HepG2 (cell line): ENCODE measurements at regions not wholly inside any gene's neighbourhood (a gene's known extent, or its start where the extent isn't known, plus 50 kb on each side); places are given as distances from the start of the nearest gene placed in this dataset.

Experiments used
- ATAC-seq: fragments of 200-7000 bp; cut with Tn5 transposase; 3 replicates; pipeline ENCODE4 v1.9.1; 2020; ENCODE audit warnings: mild to moderate bottlenecking, moderate library complexity
- BruUV-seq: library from RNA; stranded (reverse); fragments of 400-500 nt; replicated peaks from 2 replicates; lab custom pipeline; 2021; lab: Mats Ljungman, UMichigan
- CTCF ChIA-PET: fragments of 300-600 bp; formaldehyde crosslinking; extraction: SDS; loops from one replicate; lab custom pipeline; 2021; ENCODE audit warnings: low total read pairs, inconsistent platforms, low intra/inter-chr PET ratio; lab: Yijun Ruan, JAX
- POLR2A ChIA-PET: fragments of 350-600 bp; sonication (Branson Sonifier 250); formaldehyde crosslinking; loops from one replicate; lab custom pipeline; 2020; ENCODE audit warnings: antibody characterized with exemption, inconsistent platforms; lab: Yijun Ruan, JAX
- DNase-seq: peaks from one replicate; pipeline ENCODE4 v3.0.0-alpha.2; 2015; ENCODE audit warnings: low spot score
- FAIRE-seq: peaks from 3 replicates; lab custom pipeline; 2011; peaks lifted over from hg19 to GRCh38; lab: Jason Lieb, UNC
- H2AFZ ChIP-seq: one replicate; pipeline ENCODE4 v1.6.1; 2011; ENCODE audit warnings: low read length, inconsistent platforms
- H3K27ac ChIP-seq: fragments of 300-600 bp; 3 replicates; pipeline ENCODE4 v1.8.0; 2011; ENCODE audit warnings: mixed run types, mild to moderate bottlenecking, mixed read lengths, low read length, inconsistent platforms; ENCODE audit not compliant: insufficient read depth; ENCODE audit errors: extremely low read length
- H3K27me3 ChIP-seq, 2 experiments: fragments of 200-600 bp in 1 of 2; 2 replicates in 1 of 2; 3 replicates in 1 of 2; pipeline versions ENCODE4 v1.6.0 to v1.8.0; 2011; ENCODE audit warnings: low read length in 2 of 2, mild to moderate bottlenecking in 2 of 2, moderate library complexity in 2 of 2, inconsistent platforms in 1 of 2; ENCODE audit not compliant: insufficient read depth in 2 of 2, control insufficient read depth in 1 of 2
- H3K36me3 ChIP-seq, 2 experiments: fragments of 200-600 bp in 1 of 2; replicated peaks in 1 of 2; 2 replicates in 1 of 2; 3 replicates in 1 of 2; pipeline versions ENCODE4 v1.5.1 to v1.8.0; 2011; ENCODE audit warnings: low read length in 2 of 2, inconsistent platforms in 1 of 2; ENCODE audit not compliant: insufficient read depth in 2 of 2, control insufficient read depth in 1 of 2
- H3K4me1 ChIP-seq: 2 replicates; pipeline ENCODE4 v1.5.1; 2012; ENCODE audit warnings: low read length, inconsistent platforms; ENCODE audit not compliant: insufficient read depth
- H3K4me2 ChIP-seq: 2 replicates; pipeline ENCODE4 v1.6.0; 2011; ENCODE audit warnings: low read depth, low read length, inconsistent platforms
- H3K4me3 ChIP-seq, 3 experiments: fragments of 200-600 bp in 1 of 3; sonication (generic), shearing (Covaris generic) in 1 of 3; replicated peaks in 1 of 3; 2 replicates each; pipeline ENCODE4 v1.5.1; 2011 to 2016; ENCODE audit warnings: low read length in 3 of 3, inconsistent platforms in 2 of 3, low read depth in 2 of 3, mild to moderate bottlenecking in 2 of 3, control low read depth in 1 of 3, mixed read lengths in 1 of 3; ENCODE audit not compliant: insufficient read depth in 1 of 3
- H3K79me2 ChIP-seq: one replicate; pipeline ENCODE4 v1.6.1; 2011; ENCODE audit warnings: low read length, inconsistent platforms; ENCODE audit not compliant: insufficient read depth
- H3K9ac ChIP-seq: 2 replicates; pipeline ENCODE4 v1.6.0; 2011; ENCODE audit warnings: mild to moderate bottlenecking, low read depth, low read length, inconsistent platforms; ENCODE audit not compliant: insufficient read depth
- H3K9me3 ChIP-seq: 2 replicates; pipeline ENCODE4 v1.5.1; 2012; ENCODE audit warnings: mild to moderate bottlenecking, low read length
- H4K20me1 ChIP-seq: 2 replicates; pipeline ENCODE4 v1.6.0; 2011; ENCODE audit warnings: inconsistent platforms, mild to moderate bottlenecking, low read length, moderate library complexity; ENCODE audit not compliant: insufficient read depth
- BORCS8-MEF2B ChIP-seq: sonication (generic); formaldehyde crosslinking; IDR thresholded peaks from 2 replicates; pipeline ENCODE4 v1.8.0; 2022; ENCODE audit warnings: mild to moderate bottlenecking, missing genetic modification reagents
- JARID2 ChIP-seq: sonication (generic); formaldehyde crosslinking; IDR thresholded peaks from 2 replicates; pipeline ENCODE4 v1.8.1; 2023; ENCODE audit warnings: missing genetic modification reagents, inconsistent platforms; ENCODE audit not compliant: insufficient replicate concordance
- NPAS2 ChIP-seq: sonication (generic); formaldehyde crosslinking; IDR thresholded peaks from 2 replicates; pipeline ENCODE4 v1.8.0; 2022; ENCODE audit warnings: mild to moderate bottlenecking, missing genetic modification reagents, borderline replicate concordance
- ZKSCAN5 ChIP-seq: sonication (generic); formaldehyde crosslinking; IDR thresholded peaks from 2 replicates; pipeline ENCODE4 v1.5.1; 2020; ENCODE audit warnings: mild to moderate bottlenecking, missing genetic modification reagents
- ZNF468 ChIP-seq: sonication (generic); formaldehyde crosslinking; IDR thresholded peaks from 2 replicates; pipeline ENCODE4 v1.8.0; 2022; ENCODE audit warnings: mild to moderate bottlenecking, moderate library complexity, missing genetic modification reagents
- ZNF607 ChIP-seq: sonication (generic); formaldehyde crosslinking; IDR thresholded peaks from 2 replicates; pipeline ENCODE4 v1.5.1; 2020; ENCODE audit warnings: missing genetic modification reagents, mild to moderate bottlenecking, borderline replicate concordance
- WGBS: methylation state at CpG from one replicate; pipeline ENCODE4 v1.1.6; 2017; ENCODE audit warnings: low lambda C conversion rate; 5-methylcytosine and 5-hydroxymethylcytosine counted together
- in situ Hi-C: cut with HindIII; loops from 2 replicates; pipeline ENCODE4 v1.10.0; 2017; ENCODE audit warnings: low pct_unique_long_range_greater_than_20kb; ENCODE audit not compliant: extremely low pct_ligation_motif_present
- intact Hi-C: fragments of 100-400 bp; cut with micrococcal nuclease; formaldehyde crosslinking; loops from one replicate; pipeline ENCODE4 v1.10.0; 2022; ENCODE audit not compliant: unreplicated experiment
- TF ChIP-seq, protein P1 (sequence below): sonication (generic); formaldehyde crosslinking; IDR thresholded peaks from 2 replicates; pipeline ENCODE4 v1.9.0; 2021; ENCODE audit warnings: missing genetic modification reagents, borderline replicate concordance
- TF ChIP-seq, protein P2 (sequence below): sonication (generic); IDR thresholded peaks from 2 replicates; pipeline ENCODE4 v1.6.1; 2016; ENCODE audit warnings: low read depth, borderline replicate concordance

DNA sequence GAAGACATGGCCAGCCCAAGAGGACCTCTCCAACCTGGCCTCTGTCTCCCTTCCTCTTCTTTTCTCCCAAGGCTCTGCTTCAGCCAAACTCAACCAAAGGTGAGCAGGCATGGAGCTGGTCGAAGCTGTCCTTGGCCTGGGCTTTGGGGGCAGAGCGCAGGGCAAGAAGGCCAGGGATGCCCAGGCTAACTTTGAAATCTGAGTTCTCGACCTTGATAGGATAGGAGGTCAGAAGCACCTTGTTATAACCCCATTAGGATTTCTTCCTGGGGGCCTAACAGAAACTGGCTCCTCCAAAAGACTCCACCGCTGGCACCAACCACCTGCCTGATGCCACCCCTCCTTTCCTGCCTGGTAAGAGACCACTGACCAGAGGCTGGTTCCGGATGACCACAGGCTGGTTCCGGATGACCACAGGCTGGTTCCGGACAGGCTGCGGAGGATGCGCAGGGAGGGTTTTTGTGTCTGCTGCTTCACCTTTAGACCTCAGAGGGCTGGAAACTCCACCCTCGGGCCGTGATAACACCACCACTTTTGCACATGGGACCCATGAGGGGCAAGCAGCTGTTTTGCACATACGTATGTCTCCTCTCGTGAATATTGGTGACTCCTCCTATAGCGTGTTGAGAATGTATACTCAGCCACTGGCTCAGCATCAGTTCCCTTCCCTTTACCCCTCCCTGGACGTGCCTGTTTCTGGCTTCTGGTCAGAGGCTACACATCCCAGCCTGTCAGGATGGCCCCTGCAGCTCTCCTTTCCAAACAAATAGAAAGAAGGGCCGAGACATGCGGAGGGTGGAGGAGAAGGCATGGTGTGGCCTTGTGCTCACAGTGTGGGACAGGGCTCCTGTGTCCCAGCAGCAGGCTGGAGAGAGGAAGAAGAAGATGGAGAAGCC is 140.1 kb downstream of the DNAJB6 start:
- peak; percentile 15 for ATAC-seq
- FAIRE-seq = no peak
- no peaks in the 10 kb centered on the region for H4K20me1 ChIP-seq
- ChIA-PET POLR2A (no interaction called here), CTCF (no interaction called here)
- no peak for DNase-seq
- no peak for TF ChIP-seq ZNF468 (CRISPR knock-in tag)
- TF ChIP-seq, protein P1, sequence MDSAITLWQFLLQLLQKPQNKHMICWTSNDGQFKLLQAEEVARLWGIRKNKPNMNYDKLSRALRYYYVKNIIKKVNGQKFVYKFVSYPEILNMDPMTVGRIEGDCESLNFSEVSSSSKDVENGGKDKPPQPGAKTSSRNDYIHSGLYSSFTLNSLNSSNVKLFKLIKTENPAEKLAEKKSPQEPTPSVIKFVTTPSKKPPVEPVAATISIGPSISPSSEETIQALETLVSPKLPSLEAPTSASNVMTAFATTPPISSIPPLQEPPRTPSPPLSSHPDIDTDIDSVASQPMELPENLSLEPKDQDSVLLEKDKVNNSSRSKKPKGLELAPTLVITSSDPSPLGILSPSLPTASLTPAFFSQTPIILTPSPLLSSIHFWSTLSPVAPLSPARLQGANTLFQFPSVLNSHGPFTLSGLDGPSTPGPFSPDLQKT (CRISPR knock-in tag) = no peak
- H3K4me3 ChIP-seq = no peak overlapping the region
- H3K79me2 ChIP-seq = no peaks in the 10 kb centered on the region
- H3K36me3 ChIP-seq = no peaks in the 10 kb centered on the region
- no peak overlapping the region for H3K27ac ChIP-seq
- peaks cover 4% of the 10 kb centered on the region; the same call in 1 of the 2 replicates for H3K4me1 ChIP-seq
- H3K27me3 ChIP-seq = peaks cover 8 to 28% of the 10 kb centered on the region in 2 experiments; a peak in 4 of 5 replicates
- no peak overlapping the region for H2AFZ ChIP-seq
- BruUV-seq = no TSS peak
- H3K9me3 ChIP-seq = peaks cover 13% of the 10 kb centered on the region
- WGBS = 39% methylated on average over 9 of the region's 17 CpGs
- in situ Hi-C loops (no loop called here), intact Hi-C loops (no loop called here)
- H3K4me2 ChIP-seq = no peak overlapping the region
- no peak overlapping the region for H3K9ac ChIP-seq

DNA sequence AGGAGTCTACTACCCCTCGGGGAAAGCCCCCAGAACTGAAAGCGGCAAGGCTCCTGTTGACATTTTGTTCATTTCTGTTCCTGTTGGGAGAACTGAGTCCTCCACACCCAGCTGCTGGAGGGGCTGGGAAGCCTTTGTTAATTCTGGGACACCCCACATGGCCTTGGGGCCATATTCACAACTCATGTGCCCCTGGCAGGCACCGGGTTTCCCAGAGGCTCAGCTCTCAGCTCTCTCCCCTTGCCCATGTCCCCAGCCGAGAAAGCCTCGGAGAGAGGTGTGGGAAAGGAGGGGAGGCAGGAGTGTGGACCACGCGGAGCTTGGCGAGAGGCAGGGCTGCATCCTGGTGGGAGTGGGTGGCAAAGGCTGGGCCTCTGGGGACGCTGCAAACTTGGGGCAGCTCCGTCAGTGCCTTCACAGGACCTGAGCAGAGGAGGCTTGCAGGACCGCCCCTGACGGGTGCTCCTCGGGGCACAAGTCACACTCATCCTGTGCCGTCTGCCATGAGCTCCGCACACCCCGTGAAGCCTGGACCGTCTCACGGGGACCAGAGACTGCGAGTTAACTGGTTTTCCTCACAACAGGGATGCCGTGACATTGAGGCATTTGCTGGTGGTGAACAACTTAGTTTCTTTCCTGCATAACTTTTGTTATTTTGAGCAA is 140.9 kb downstream of the DNAJB6 start:
- intact Hi-C loops = no loop called here
- DNase-seq (no peak), ATAC-seq (peak; percentile 38), FAIRE-seq (no peak)
- Histone ChIP-seq H3K9ac (no peak overlapping the region), H2AFZ (no peak overlapping the region), H3K9me3 (peaks cover 12% of the 10 kb centered on the region), H3K79me2 (no peaks in the 10 kb centered on the region), H3K27me3 (peaks cover 8 to 28% of the 10 kb centered on the region in 2 experiments; a peak in 4 of 5 replicates), H3K4me2 (0 out of 2 replicates have a peak overlapping the region, but pooled peaks have one; percentile 21), H3K27ac (no peak overlapping the region), H3K4me1 (no peaks in the 10 kb centered on the region), H4K20me1 (no peaks in the 10 kb centered on the region), H3K36me3 (no peaks in the 10 kb centered on the region)
- POLR2A ChIA-PET = no interaction called here
- WGBS = 27% methylated on average over 16 of the region's 20 CpGs
- no TSS peak for BruUV-seq
- CTCF ChIA-PET = no interaction called here
- TF ChIP-seq ZKSCAN5 (CRISPR knock-in tag) (no peak), BORCS8-MEF2B (CRISPR knock-in tag) (no peak), JARID2 (CRISPR knock-in tag) (no peak), ZNF607 (CRISPR knock-in tag) (no peak), NPAS2 (CRISPR knock-in tag) (no peak)
- TF ChIP-seq, protein P2, sequence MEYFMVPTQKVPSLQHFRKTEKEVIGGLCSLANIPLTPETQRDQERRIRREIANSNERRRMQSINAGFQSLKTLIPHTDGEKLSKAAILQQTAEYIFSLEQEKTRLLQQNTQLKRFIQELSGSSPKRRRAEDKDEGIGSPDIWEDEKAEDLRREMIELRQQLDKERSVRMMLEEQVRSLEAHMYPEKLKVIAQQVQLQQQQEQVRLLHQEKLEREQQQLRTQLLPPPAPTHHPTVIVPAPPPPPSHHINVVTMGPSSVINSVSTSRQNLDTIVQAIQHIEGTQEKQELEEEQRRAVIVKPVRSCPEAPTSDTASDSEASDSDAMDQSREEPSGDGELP = no peak
- TF ChIP-seq, all 625 proteins: peak for 0
- H3K4me3 ChIP-seq = peak overlapping the region in 1 of 3 experiments; percentile 14; a peak in 1 of 6 replicates
- in situ Hi-C loops = no loop called here
